NCI-H748 treated with DMSO at 0.1 percent for 48 hours (cell line): ENCODE measurements at regions not wholly inside any gene's neighbourhood (a gene's known extent, or its start where the extent isn't known, plus 50 kb on each side); places are given as distances from the start of the nearest gene placed in this dataset.

ENCODE experiments used
- DNase-seq: peaks from one replicate; lab custom pipeline; 2025; lab: John Stamatoyannopoulos, UW

DNA sequence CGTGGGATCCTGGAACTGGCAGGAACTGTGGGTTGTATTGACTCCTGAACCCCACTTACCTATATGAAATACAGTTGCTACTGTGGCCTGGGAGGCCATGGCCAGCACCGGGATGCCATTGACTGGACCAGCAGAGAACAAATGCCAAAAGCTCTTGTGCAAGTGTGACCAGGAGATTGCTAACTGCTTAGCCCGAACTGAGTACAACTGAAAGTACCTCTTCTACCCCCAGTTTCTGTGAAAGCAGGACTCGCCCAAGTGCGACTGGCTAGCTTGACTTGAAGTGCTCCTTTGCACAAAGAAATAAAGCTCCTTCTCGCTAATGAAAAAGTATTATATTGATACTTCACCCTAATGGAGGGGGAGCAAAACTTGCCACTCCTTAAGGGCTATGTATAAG lies 101.3 kb upstream of the ATP11B start:
- DNase-seq: no peak

DNA sequence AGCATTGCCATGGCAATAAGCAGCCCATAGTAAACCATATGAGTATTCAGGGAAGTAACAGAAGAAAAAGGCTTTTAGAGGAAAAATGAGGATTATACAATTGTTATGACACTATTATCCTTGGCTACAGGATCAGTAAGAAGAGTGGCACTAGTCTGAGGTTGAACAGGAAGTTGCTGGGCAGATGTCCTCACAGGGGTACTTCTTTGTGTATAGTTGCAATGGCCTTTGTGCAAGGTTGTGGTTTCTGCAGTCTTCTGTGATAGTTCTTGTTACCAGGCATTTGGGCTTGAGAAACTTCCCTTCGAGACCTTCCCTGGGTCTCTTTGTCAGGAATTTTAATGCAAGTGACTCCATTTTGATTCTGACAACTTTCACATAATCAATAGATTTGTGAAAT lies 100.6 kb upstream of the ATP11B start:
- DNase-seq: no peak

DNA sequence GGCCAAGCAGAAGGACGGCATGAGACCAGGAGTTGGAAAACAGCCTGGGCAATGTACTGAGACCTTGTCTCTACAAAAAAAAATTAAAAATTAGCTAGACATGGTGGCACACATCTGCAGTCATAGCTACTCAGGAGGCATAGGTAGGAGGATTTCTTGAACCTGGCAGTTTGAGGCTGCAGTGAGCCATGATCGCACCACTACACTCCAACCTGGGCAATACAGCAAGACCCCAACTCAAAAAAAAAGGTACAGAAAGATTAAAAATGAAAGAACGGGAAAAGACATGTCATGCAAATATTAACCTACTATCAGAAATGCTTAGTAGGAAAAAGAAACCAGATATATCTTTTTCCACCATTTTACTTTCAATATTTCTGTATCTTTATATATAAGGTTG lies 99.6 kb upstream of the ATP11B start:
- DNase-seq: no peak

DNA sequence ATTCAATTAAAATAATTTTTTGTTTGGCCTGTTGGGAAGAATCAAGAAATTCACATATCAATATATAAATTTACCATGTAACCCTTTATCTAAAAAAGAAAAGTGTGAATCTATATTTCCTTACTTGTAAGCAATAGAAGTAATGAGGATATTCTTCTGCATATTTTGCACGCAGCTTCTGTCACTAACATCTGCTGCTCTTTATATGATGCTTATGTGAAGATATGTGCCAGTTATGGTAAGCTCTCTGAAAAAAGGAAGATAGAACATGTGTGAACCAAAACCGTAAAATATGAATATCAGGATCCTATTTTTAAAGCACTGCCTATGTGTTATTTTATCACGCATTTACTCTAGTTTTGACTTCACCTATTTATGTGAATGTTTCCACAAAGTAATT lies 96.4 kb upstream of the ATP11B start:
- no peak for DNase-seq

DNA sequence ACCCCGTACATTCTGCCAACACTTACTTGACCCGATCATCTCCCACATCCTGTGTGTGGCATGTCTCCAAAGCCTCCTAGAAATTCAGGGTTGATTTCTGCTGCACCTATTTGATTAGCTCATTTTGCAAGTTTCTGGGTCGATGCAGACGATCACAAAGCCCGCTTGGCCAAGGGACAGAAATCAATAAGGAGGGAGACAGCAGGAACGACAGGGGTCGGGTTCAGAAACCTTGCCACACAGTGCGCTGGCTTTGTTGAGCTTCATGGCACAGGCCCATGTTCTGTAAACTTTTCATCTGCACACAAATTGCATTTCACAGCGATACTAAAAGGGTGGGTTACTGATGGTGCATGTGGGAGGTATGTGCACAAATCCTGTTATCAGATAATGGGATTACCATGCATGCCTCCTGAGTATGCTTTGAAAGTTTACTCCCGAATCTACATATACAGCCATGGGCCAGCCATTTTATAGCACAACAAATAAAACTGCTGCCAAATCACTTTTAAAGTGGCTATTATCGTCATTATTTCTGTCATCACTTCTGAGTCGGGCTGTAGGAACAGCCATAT lies 95.9 kb upstream of the ATP11B start:
- peak; percentile 76 for DNase-seq

DNA sequence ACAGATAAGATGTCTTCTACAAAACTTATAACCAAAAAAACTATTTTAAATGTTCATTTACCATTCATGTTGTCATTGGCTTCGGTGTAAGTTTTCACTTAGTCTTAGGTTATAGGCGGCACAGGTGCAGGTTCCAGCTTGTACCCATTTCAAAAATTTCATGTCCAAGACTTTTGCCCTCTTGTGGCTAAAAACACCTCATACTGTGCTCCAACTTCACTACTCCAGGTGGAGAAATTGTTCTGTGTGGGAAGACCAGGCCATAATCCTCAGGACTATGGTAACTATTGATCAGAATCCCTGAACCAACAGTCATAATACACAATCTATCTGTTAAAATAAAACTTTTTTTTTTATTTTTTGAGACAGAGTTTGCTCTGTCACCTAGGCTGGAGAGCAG lies 95.2 kb upstream of the ATP11B start:
- no peak for DNase-seq

DNA sequence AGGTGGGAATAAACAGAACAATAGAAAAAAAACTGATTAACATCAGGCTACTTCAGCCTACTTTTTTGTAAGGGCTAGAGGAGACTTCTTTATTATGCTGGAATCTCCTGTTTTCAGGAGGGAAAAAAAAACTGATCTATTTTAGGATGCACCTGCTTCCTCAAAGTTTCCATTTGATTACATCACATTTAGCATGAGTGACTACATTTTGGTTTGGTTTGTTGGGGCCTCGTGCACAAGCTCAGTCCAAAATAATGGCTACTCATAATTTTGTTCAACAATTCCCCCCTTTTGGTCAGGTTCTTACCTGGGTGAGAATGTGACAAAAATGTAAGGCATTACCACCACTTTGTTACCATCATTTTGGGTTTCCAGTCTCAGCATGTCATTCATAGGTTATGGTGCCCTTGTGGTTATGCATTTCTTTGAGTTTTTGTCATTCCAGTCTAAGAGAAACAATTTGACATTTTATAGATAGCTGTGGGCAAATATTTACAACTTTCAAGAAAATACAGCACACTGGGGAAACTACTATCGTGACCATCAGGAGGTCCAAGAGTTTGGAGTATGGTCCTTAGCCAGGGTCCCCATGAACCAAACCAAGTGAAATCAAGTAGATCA lies 93.6 kb upstream of the ATP11B start:
- no peak for DNase-seq

DNA sequence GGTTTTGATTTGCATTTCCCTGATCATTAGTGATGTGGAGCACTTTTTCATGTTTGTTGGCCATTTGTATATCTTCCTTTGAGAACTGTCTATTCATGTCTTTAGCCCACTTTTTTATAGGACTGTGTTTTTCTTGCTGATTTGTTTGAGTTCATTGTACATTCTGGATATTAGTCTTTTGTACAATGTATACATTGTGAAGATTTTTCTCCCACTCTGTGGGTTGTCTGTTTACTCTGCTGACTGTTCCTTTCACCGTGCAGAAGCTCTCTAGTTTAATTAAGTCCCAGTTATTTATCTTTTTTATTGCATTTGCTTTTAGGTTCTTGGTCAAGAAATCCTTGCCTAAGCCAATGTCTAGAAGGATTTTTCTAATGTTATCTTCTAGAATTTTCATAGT lies 91.1 kb upstream of the ATP11B start:
- DNase-seq: peak; percentile 11

DNA sequence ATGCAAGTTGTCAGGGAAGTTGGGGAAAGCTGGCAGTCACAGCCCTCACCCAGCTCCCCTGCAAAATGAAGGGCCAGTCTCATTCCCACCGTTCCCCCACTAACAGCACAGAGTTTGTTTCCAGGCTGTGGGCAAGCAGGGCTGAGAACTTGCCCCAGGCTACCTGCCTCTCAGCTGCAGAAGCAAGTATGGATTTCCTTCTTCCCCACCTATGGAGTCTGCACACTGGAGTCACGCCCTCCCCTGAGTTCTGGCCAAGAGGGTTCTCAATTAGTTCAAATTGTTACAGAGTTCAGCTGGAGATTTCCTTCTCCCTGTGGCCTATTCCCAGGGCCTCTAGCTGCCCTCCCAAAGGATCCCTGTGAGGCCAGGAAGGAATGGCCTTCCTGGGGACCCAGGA lies 90.1 kb upstream of the ATP11B start:
- DNase-seq: no peak

DNA sequence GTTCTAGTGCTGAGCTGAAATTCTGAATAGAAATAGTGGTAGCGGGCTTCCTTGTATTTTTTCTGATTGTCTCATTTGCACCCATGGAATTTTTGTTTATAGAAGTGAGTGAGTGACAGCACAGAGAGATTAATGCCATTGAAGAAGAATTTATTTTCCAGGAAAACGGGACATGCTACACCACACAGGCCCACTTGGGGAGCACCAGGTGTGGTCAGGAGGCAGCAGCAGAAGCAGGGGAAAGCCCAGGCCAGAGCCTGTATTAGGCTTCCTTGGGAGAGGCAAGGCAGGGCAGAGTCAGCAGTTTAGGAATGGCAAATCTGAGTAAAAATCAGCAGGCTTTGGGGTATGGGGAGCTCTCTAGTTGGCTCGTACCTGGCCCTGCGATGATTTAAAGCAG lies 88.4 kb upstream of the ATP11B start:
- DNase-seq: no peak

DNA sequence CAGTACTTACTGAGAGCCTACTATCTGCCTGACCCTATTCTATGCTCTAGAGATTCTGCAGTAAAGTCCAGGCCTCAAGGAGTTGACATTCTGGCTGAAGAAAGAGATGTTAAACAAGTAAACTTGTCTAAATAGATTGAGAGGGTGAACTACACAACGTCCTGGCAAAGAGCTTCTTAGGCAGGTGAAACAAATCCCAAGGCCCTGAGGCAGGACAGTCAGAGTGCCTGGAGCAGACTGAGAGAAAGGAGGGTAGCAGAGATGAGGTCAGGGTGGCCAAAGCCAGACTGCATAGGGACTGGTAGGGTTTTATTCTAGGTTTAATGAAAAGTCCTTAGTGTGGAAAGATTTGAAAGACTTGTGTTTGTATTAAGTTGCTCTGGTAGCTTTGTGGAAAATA lies 84.5 kb upstream of the ATP11B start:
- no peak for DNase-seq

DNA sequence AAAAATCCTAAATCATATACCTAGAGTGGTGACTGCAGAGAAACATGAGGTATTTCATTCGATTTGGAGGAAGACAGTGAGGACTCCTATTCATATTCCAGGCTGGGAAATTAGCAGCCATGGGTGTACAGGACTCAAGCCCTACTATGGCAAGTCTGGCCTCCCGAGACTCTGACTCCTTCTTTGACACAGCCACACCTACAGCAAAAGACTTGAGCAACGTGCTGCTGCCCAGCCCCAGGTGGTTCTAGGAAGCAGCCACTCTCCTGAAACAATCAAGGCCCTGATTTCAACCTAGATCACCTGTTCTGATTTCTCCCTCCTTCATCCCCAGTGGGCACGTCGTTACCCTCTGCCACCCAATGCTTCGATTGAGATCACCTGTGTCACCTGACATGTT lies 84.0 kb upstream of the ATP11B start:
- no peak for DNase-seq

DNA sequence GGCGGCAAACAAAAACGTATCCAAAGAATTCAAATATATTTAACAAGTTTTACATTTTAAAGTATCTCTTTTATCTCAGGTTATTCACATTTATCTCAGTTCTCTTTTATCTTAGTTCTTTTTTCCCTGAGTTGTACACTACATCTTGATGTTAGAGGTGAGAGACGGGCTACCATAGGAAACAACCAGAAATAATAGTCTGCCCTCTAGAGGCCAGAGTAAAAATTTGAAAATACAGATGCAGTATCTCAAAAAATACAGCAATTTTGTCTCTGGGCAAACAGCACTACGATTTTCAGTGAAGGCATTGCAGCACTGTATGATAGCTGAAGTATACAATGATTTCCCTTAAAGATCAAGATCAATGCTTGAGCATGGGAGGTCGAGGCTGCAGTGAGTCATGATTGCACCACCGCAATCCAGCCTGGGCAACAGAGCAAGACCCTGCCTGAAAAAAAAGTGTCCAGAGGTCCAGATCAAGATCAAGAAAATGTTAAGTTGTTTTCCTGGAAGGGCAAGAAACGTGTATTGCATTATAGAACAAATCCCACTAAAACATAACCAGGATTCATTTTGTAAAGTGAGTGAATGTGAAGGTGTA lies 82.6 kb upstream of the ATP11B start:
- peak; percentile 19 for DNase-seq

DNA sequence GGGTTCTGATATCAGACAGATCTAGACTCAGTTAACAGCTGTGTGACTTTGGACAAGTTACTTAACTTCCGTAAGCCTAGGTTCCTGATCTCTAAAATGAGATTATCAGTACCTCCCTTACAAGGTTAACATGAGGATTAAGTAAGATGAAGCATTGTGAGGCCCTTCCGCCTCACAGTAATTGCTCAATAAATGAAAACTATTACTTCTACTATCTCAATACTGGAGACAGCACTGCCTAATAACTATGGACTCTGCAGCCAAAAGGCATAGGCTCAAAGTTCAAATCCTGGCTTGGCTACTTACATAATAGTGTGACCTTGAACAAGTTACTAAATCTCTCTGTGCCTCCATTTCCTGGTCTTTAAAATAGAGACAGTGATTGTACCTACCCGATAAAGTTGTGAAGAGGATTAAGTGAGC lies 82.0 kb upstream of the ATP11B start:
- no peak for DNase-seq

DNA sequence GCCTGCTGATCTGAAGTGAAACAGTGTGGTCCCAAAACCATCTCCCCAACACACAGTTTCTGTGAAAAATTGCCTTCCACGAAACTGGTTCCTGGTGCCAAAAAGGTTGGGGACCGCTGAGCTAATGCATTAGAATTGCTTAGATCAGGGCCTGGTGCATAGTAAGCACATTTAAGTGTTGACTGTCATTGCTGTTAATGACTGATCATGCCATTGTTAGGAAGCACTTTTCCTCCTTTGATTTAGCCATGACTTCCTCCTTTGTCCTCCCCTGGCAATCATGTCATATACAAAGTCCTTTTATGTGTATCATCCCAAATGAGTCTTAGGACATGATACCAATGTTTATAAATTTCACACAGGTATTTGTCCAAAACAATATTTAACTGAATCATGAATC lies 81.5 kb upstream of the ATP11B start:
- DNase-seq: no peak

DNA sequence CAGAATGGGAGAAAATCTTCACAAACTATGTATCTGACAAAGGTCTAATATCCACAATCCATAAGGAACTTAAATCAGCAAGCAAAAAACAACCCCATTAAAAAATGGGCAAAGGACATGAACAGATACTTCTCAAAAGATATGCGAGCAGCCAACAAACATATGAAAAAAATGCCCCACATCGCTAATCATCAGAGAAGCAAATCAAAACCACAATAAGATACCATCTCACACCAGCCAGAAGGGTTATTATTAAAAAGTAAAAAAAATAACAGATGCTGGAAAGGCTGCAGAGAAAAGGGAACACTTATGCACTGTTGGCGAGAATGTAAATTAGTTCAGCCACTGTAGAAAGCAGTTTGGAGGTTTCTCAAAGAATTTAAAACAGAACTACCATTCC lies 80.2 kb upstream of the ATP11B start:
- no peak for DNase-seq

DNA sequence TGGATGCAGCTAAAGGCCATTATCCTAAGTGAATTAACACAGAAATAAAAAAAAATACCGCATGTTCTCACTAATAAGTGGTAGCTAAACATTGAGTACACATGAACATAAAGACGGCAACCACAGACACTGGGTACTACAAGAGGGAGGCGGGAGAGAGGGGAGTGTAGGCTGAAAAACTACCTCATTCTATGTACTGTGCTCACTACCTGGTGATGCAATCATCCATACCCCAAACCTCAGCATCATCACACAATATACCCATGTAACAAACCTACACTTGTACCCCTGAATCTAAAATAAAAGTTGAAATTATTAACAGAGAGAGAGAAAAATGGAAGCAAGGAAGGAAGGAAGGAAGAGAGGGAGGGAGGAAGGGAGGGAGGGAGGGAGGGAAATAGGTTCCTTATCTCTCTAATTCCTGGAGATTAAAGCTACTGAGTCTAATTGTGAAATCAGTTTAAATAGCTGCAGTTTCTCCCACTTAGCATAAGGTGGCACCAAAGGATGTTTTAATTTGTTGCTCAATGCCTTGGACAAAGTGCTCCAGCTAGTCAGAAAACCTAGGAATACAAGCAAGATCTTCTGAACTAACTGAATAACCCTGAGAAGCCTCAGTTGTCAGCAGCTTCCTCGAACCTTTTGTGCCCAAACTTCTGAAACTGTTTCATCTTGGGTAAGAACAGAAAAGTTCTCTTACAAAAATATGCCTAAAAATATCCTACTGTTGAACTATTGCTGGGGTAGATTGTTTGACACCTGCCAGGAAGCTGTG lies 79.4 kb upstream of the ATP11B start:
- peak; percentile 45 for DNase-seq

DNA sequence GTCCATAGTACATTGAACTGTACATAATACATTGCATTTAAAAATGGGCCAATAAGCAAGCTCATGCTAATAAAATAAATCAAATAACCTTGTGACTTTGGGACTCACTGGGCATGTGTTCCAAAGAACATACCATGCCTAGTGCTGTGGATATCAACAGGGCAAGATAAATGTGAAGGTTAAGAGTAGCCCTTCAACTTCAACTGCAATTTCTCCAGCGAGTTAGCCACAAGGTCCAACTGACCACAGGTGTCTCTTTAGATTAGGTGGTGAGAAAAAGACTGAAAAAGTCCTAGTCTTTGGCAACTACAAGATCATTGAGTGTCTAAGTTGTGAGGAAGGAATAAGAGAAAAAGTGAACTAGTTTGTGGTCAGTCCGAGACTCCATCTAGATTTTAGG lies 78.3 kb upstream of the ATP11B start:
- no peak for DNase-seq

DNA sequence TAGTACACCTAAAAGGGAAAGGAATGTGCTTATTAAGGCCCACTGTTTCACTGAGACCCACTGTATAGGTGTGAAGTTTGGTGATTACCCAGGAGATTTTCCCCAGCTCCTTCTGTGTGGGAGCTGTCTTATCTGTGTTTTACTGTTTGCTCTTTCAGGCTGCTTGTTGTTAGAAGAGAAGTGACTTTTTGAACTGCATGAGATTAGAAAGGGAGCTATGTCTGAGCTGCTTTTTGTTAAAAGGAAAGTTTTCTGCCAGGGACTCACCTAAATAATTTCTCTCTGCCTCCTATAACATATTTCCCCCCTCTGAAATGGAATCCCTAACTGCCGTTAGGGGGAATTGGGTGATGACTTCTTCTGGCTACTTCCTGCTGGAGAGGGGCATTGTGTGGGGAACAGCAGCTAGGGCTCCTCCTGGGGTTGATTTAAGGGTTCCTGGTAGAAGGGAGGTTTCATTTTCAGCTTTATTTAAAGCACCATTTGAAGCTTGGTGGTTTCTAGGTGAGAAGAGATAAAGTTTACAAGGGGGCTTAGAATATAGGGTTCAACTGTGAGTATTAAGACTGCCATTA lies 77.1 kb upstream of the ATP11B start:
- no peak for DNase-seq

DNA sequence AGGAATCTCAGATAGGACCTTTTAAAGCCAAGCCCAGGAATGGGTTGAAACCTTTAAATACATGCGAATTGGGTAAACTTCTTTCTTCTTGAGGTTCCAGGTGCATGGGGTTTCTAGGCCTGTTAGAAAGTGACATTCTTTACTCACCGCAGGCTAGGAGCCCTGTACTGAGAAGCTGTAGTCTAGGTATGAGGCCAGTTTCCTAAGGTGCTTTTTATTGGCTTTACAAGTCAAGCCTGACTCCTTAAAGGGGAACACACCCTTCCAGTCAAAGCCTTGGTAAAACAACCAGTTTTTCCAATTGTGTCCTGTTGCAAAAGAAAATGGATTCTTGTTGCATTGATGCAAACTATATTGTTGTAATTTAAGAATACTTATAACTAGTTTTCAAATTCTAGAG lies 76.1 kb upstream of the ATP11B start:
- no peak for DNase-seq

DNA sequence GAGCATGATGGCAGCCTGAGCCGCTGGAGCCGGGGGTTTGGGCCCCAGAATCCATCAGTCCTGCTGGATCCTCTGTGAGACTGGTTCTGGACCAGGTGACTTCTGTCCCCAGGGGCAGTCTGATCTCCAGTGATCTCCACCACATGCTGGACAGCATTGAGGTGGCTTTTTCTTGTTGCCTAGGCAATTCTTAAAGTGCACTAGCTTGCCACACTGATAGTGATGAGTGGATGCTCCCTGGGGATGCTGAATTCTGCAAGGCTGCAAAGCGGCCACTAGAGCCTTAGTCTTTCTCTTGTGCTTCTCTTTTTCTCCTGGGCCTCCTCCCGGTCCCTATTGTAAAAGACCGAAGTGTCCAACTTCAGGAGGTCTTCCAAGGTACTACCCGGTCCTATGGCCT lies 70.4 kb upstream of the ATP11B start:
- no peak for DNase-seq

DNA sequence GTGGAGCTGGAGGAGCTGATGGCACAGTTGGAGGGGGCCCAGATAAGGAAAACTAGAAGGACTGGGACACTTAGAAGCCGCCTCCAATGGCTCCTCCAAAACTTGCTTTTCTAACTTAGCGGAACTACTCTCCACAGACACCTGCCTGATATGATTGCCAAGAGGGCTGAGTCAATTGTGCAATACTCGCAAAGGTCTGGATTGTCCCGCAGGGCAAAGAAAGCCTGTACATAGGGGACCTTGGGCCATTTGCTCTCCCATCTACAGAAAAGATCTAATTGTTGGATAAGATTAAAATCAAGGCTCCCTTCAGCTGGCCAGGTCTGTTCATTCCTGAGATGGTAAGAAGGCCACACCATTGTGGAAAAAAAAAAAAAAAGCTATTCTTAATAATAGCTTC lies 69.7 kb upstream of the ATP11B start:
- no peak for DNase-seq
